Mesendoderm (in vitro differentiated cells): ENCODE measurements at regions not wholly inside any gene's neighbourhood (a gene's known extent, or its start where the extent isn't known, plus 50 kb on each side); places are given as distances from the start of the nearest gene placed in this dataset.
"Not testable (repeated sequence)": the region's sequence is repeated elsewhere in the genome, so short reads cannot be mapped to it uniquely, and the experiment has no call there.

ENCODE experiments used
- DNase-seq: peaks from one replicate; pipeline ENCODE4 v3.0.0; 2013
- H2AK5ac ChIP-seq: 2 replicates; pipeline ENCODE4 v1.6.1; 2013; ENCODE audit warnings: low read length, inconsistent platforms
- H2BK120ac ChIP-seq: 2 replicates; pipeline ENCODE4 v1.6.1; 2013; ENCODE audit warnings: low read depth, mild to moderate bottlenecking, low read length, moderate library complexity, mixed read lengths
- H2BK15ac ChIP-seq: replicated peaks from 2 replicates; pipeline ENCODE4 v1.6.1; 2013; ENCODE audit warnings: low read depth, mild to moderate bottlenecking, moderate library complexity
- H2BK5ac ChIP-seq: 2 replicates; pipeline ENCODE4 v1.6.1; 2013; ENCODE audit warnings: low read length, inconsistent platforms
- H3K18ac ChIP-seq: 2 replicates; pipeline ENCODE4 v1.6.1; 2013; ENCODE audit warnings: mild to moderate bottlenecking, low read length, mixed read lengths
- H3K23ac ChIP-seq: one replicate; pipeline ENCODE4 v1.6.1; 2013; ENCODE audit warnings: low read length
- H3K27ac ChIP-seq: 2 replicates; pipeline ENCODE4 v1.5.1; 2013; ENCODE audit warnings: low read depth, mild to moderate bottlenecking, inconsistent platforms, low read length, moderate library complexity
- H3K27me3 ChIP-seq: 2 replicates; pipeline ENCODE4 v1.6.1; 2013; ENCODE audit warnings: low read length, control low read depth, mild to moderate bottlenecking, inconsistent platforms; ENCODE audit not compliant: insufficient read depth, poor library complexity
- H3K36me3 ChIP-seq: 2 replicates; pipeline ENCODE4 v1.6.1; 2013; ENCODE audit warnings: low read length, inconsistent platforms; ENCODE audit not compliant: control insufficient read depth, insufficient read depth
- H3K4ac ChIP-seq: one replicate; pipeline ENCODE4 v1.6.1; 2013; ENCODE audit warnings: low read depth, mild to moderate bottlenecking, low read length, moderate library complexity
- H3K4me1 ChIP-seq: 2 replicates; pipeline ENCODE4 v1.6.1; 2013; ENCODE audit warnings: low read depth, low read length, inconsistent platforms; ENCODE audit not compliant: control insufficient read depth
- H3K4me2 ChIP-seq: 2 replicates; pipeline ENCODE4 v1.6.1; 2013; ENCODE audit warnings: low read length
- H3K4me3 ChIP-seq: 2 replicates; pipeline ENCODE4 v1.5.1; 2013; ENCODE audit warnings: mild to moderate bottlenecking, low read length
- H3K56ac ChIP-seq: one replicate; pipeline ENCODE4 v1.6.1; 2013; ENCODE audit warnings: low read length
- H3K79me1 ChIP-seq: 2 replicates; pipeline ENCODE4 v1.6.1; 2013; ENCODE audit warnings: low read length, inconsistent platforms
- H3K79me2 ChIP-seq: 2 replicates; pipeline ENCODE4 v1.6.1; 2013; ENCODE audit warnings: mild to moderate bottlenecking, low read length; ENCODE audit not compliant: control insufficient read depth, insufficient read depth
- H3K9ac ChIP-seq: 2 replicates; pipeline ENCODE4 v1.6.1; 2013; ENCODE audit warnings: low read length, inconsistent platforms
- H4K5ac ChIP-seq: one replicate; pipeline ENCODE4 v1.6.1; 2013; ENCODE audit warnings: low read length
- H4K8ac ChIP-seq: one replicate; pipeline ENCODE4 v1.6.1; 2013; ENCODE audit warnings: low read depth, mild to moderate bottlenecking, control low read depth, low read length, moderate library complexity
- WGBS: extraction: QIAGEN DNeasy Blood & Tissue Kit; methylation state at CpG from one replicate; pipeline ENCODE4 v1.1.7; 2013; ENCODE audit warnings: low lambda C conversion rate, missing lambda C conversion rate; ENCODE audit not compliant: insufficient coverage; ENCODE audit errors: extremely low coverage; 5-methylcytosine and 5-hydroxymethylcytosine counted together

GRCh38 chr1:196002296-196002695, 605.9 kb downstream of the KCNT2 start:
- H2BK120ac ChIP-seq, H3K79me1 ChIP-seq, H3K4me1 ChIP-seq, H3K36me3 ChIP-seq, H3K4ac ChIP-seq, H3K23ac ChIP-seq, H4K8ac ChIP-seq, H3K4me2 ChIP-seq, H3K9ac ChIP-seq, H3K27me3 ChIP-seq, H2AK5ac ChIP-seq, H3K27ac ChIP-seq, H2BK15ac ChIP-seq, H2BK5ac ChIP-seq, H3K4me3 ChIP-seq, H3K79me2 ChIP-seq, H4K5ac ChIP-seq, DNase-seq, H3K56ac ChIP-seq, H3K18ac ChIP-seq: not testable (repeated sequence)
- WGBS: no CpG with 5 or more reads among the region's 4 CpGs

- no peaks in the 10 kb centered on the region for H3K36me3 ChIP-seq
- peaks cover 2% of the 10 kb centered on the region for H3K4me1 ChIP-seq
- H3K4ac ChIP-seq: no peak overlapping the region
- no peak overlapping the region for H3K23ac ChIP-seq
- no CpG with 5 or more reads among the region's 3 CpGs for WGBS
- H2AK5ac ChIP-seq: no peak overlapping the region
- H2BK5ac ChIP-seq: no peak overlapping the region
- no peaks in the 10 kb centered on the region for H3K79me2 ChIP-seq
- no peak overlapping the region for H3K4me2 ChIP-seq
- no peak overlapping the region for H3K56ac ChIP-seq
- no peak for DNase-seq
- no peak overlapping the region for H4K5ac ChIP-seq
- no peaks in the 10 kb centered on the region for H3K27me3 ChIP-seq
- no peak overlapping the region for H3K18ac ChIP-seq
- H2BK120ac ChIP-seq: no peak overlapping the region
- no peak overlapping the region for H3K4me3 ChIP-seq
- no peak overlapping the region for H2BK15ac ChIP-seq
- H4K8ac ChIP-seq: no peak overlapping the region
- H3K79me1 ChIP-seq: no peaks in the 10 kb centered on the region
- H3K27ac ChIP-seq: no peak overlapping the region
- H3K9ac ChIP-seq: no peak overlapping the region
Measured at GRCh38 chr1:196001188-196001587, 607.1 kb downstream of the KCNT2 start.

GRCh38 chr1:195999022-195999421, 609.2 kb downstream of the KCNT2 start:
- no peak for DNase-seq
- Histone ChIP-seq H3K56ac (no peak overlapping the region), H2BK15ac (no peak overlapping the region), H3K79me1 (no peaks in the 10 kb centered on the region), H3K18ac (no peak overlapping the region), H3K79me2 (no peaks in the 10 kb centered on the region), H3K4ac (no peak overlapping the region), H3K9ac (no peak overlapping the region), H3K4me2 (no peak overlapping the region), H2AK5ac (no peak overlapping the region), H2BK5ac (no peak overlapping the region), H3K4me1 (peaks cover 2% of the 10 kb centered on the region), H3K4me3 (no peak overlapping the region), H2BK120ac (no peak overlapping the region), H4K5ac (no peak overlapping the region), H3K36me3 (no peaks in the 10 kb centered on the region), H3K27ac (no peak overlapping the region), H4K8ac (no peak overlapping the region), H3K23ac (no peak overlapping the region), H3K27me3 (no peaks in the 10 kb centered on the region)
- no CpG with 5 or more reads among the region's 2 CpGs for WGBS

GRCh38 chr1:195981448-195982139, 626.6 kb downstream of the KCNT2 start:
- no peak overlapping the region for H3K27ac ChIP-seq
- no peak overlapping the region for H3K4me2 ChIP-seq
- no peak overlapping the region for H4K8ac ChIP-seq
- H3K79me1 ChIP-seq: no peaks in the 10 kb centered on the region
- H2BK5ac ChIP-seq: no peak overlapping the region
- no peak overlapping the region for H3K4ac ChIP-seq
- H2BK120ac ChIP-seq: no peak overlapping the region
- no peak overlapping the region for H3K18ac ChIP-seq
- no peak overlapping the region for H4K5ac ChIP-seq
- H3K56ac ChIP-seq: no peak overlapping the region
- no peak overlapping the region for H3K9ac ChIP-seq
- H3K79me2 ChIP-seq: no peaks in the 10 kb centered on the region
- no peak overlapping the region for H3K23ac ChIP-seq
- H3K4me3 ChIP-seq: no peak overlapping the region
- H3K4me1 ChIP-seq: no peaks in the 10 kb centered on the region
- no peak overlapping the region for H2AK5ac ChIP-seq
- no peaks in the 10 kb centered on the region for H3K36me3 ChIP-seq
- no peaks in the 10 kb centered on the region for H3K27me3 ChIP-seq
- DNase-seq: no peak
- no CpG with 5 or more reads among the region's 3 CpGs for WGBS
- H2BK15ac ChIP-seq: no peak overlapping the region

- H2AK5ac ChIP-seq: no peak overlapping the region
- no peak overlapping the region for H2BK15ac ChIP-seq
- WGBS: no CpG with 5 or more reads among the region's 1 CpG
- H2BK5ac ChIP-seq: no peak overlapping the region
- no peak overlapping the region for H2BK120ac ChIP-seq
- H3K9ac ChIP-seq: no peak overlapping the region
- no peak overlapping the region for H3K18ac ChIP-seq
- no peak overlapping the region for H3K4ac ChIP-seq
- H3K79me1 ChIP-seq: no peaks in the 10 kb centered on the region
- H3K4me3 ChIP-seq: no peak overlapping the region
- no peaks in the 10 kb centered on the region for H3K79me2 ChIP-seq
- H3K4me2 ChIP-seq: no peak overlapping the region
- no peaks in the 10 kb centered on the region for H3K4me1 ChIP-seq
- H3K27ac ChIP-seq: no peak overlapping the region
- H4K8ac ChIP-seq: no peak overlapping the region
- H3K56ac ChIP-seq: no peak overlapping the region
- no peak for DNase-seq
- no peaks in the 10 kb centered on the region for H3K27me3 ChIP-seq
- H3K36me3 ChIP-seq: no peaks in the 10 kb centered on the region
- H4K5ac ChIP-seq: no peak overlapping the region
- no peak overlapping the region for H3K23ac ChIP-seq
Measured at GRCh38 chr1:195979646-195980045, 628.6 kb downstream of the KCNT2 start.

GRCh38 chr1:195973311-195973904, 634.8 kb downstream of the KCNT2 start:
- H3K79me1 ChIP-seq: no peaks in the 10 kb centered on the region
- whole genome bisulfite sequencing: no CpG with 5 or more reads among the region's 1 CpG

More at GRCh38 chr1:195973311-195973904, 634.8 kb downstream of the KCNT2 start:
- Histone ChIP-seq H3K4me2 (no peak overlapping the region), H3K27me3 (no peaks in the 10 kb centered on the region), H4K8ac (no peak overlapping the region), H2BK5ac (no peak overlapping the region), H3K36me3 (no peaks in the 10 kb centered on the region), H3K4ac (no peak overlapping the region), H3K27ac (no peak overlapping the region), H3K18ac (no peak overlapping the region), H2BK15ac (no peak overlapping the region), H4K5ac (no peak overlapping the region), H3K9ac (no peak overlapping the region), H3K4me1 (no peaks in the 10 kb centered on the region), H2AK5ac (no peak overlapping the region), H3K79me2 (no peaks in the 10 kb centered on the region), H2BK120ac (no peak overlapping the region), H3K56ac (no peak overlapping the region), H3K4me3 (no peak overlapping the region), H3K23ac (no peak overlapping the region)
- no peak for DNase-seq
